NCI-H345 treated with DMSO at 0.1 percent for 48 hours (cell line): ENCODE measurements at regions not wholly inside any gene's neighbourhood (a gene's known extent, or its start where the extent isn't known, plus 50 kb on each side); places are given as distances from the start of the nearest gene placed in this dataset.
"Not testable (repeated sequence)": the region's sequence is repeated elsewhere in the genome, so short reads cannot be mapped to it uniquely, and the experiment has no call there.

Source experiments
- DNase-seq: peaks from one replicate; lab custom pipeline; 2025; ENCODE audit not compliant: unreplicated experiment; lab: John Stamatoyannopoulos, UW

GRCh38 chr13:67977066-67977465 lies 746.9 kb upstream of the PCDH9 start:
- DNase-seq: no peak

GRCh38 chr13:67971291-67971690 lies 741.2 kb upstream of the PCDH9 start:
- DNase-seq: no peak

GRCh38 chr13:67967031-67967430 lies 736.9 kb upstream of the PCDH9 start:
- DNase-seq: no peak

- DNase-seq: no peak
These were observed 735.9 kb upstream of the PCDH9 start for GRCh38 chr13:67966065-67966464.

GRCh38 chr13:67964986-67965385 lies 734.9 kb upstream of the PCDH9 start:
- DNase-seq: no peak

- DNase-seq: no peak
These were observed 734.0 kb upstream of the PCDH9 start for GRCh38 chr13:67964091-67964490.

- DNase-seq: no peak
These were observed 731.2 kb upstream of the PCDH9 start for GRCh38 chr13:67961331-67961730.

- no peak for DNase-seq
These were observed 721.3 kb upstream of the PCDH9 start for GRCh38 chr13:67951431-67951830.

GRCh38 chr13:67950603-67951002 lies 720.5 kb upstream of the PCDH9 start:
- no peak for DNase-seq

- no peak for DNase-seq
These were observed 716.0 kb upstream of the PCDH9 start for GRCh38 chr13:67946131-67946530.

- DNase-seq: no peak
These were observed 713.0 kb upstream of the PCDH9 start for GRCh38 chr13:67943116-67943515.

- DNase-seq: no peak
These were observed 705.5 kb upstream of the PCDH9 start for GRCh38 chr13:67935626-67936025.

GRCh38 chr13:67934617-67935330 lies 704.6 kb upstream of the PCDH9 start:
- DNase-seq: no peak

- no peak for DNase-seq
These were observed 702.9 kb upstream of the PCDH9 start for GRCh38 chr13:67932991-67933390.

- DNase-seq: no peak
These were observed 687.3 kb upstream of the PCDH9 start for GRCh38 chr13:67917291-67917987.

GRCh38 chr13:67916650-67917049 lies 686.5 kb upstream of the PCDH9 start:
- DNase-seq: no peak

GRCh38 chr13:67914535-67914934 lies 684.4 kb upstream of the PCDH9 start:
- no peak for DNase-seq

GRCh38 chr13:67902960-67903359 lies 672.8 kb upstream of the PCDH9 start:
- DNase-seq: not testable (repeated sequence)

- DNase-seq: no peak
These were observed 650.8 kb upstream of the PCDH9 start for GRCh38 chr13:67880916-67881315.

GRCh38 chr13:67878376-67878775 lies 648.2 kb upstream of the PCDH9 start:
- DNase-seq: no peak

GRCh38 chr13:67877031-67877430 lies 646.9 kb upstream of the PCDH9 start:
- no peak for DNase-seq

GRCh38 chr13:67867206-67867605 lies 637.1 kb upstream of the PCDH9 start:
- DNase-seq: no peak

GRCh38 chr13:67860315-67860714 lies 630.2 kb upstream of the PCDH9 start:
- no peak for DNase-seq
